Stimulated activated naive CD8-positive, alpha-beta T cell treated with anti-CD3 and anti-CD28 coated beads, Interleukin-15, Interleukin-2, amounts not matched to agents 100 U/mL and 50 U/mL, for 24 hours (primary cell): ENCODE measurements at regions not wholly inside any gene's neighbourhood (a gene's known extent, or its start where the extent isn't known, plus 50 kb on each side); places are given as distances from the start of the nearest gene placed in this dataset.

ENCODE experiments used
- ATAC-seq: fragments of 150-1000 bp; cut with Tn5 transposase; one replicate; pipeline ENCODE4 v1.10.0; 2021
- DNase-seq: peaks from one replicate; pipeline ENCODE4 v3.0.0; 2021

GRCh38 chr3:127349501-127350171 is 61.8 kb upstream of the PRR20G start:
- no peak for ATAC-seq
- DNase-seq, result no peak

- DNase-seq (no peak), ATAC-seq (no peak)
These were observed 54.9 kb upstream of the PRR20G start for GRCh38 chr3:127342735-127343134.

GRCh38 chr3:127339928-127340861 is 52.3 kb upstream of the PRR20G start:
- ATAC-seq (no peak), DNase-seq (no peak)

GRCh38 chr3:127339016-127339415 is 51.2 kb upstream of the PRR20G start:
- ATAC-seq, result no peak
- no peak for DNase-seq

GRCh38 chr3:127337911-127338531 is 50.2 kb upstream of the PRR20G start:
- DNase-seq (no peak), ATAC-seq (no peak)
